B cell (primary cell): ENCODE measurements at regions not wholly inside any gene's neighbourhood (a gene's known extent, or its start where the extent isn't known, plus 50 kb on each side); places are given as distances from the start of the nearest gene placed in this dataset.

ENCODE experiments used
- EZH2 ChIP-seq: IDR thresholded peaks from 2 replicates; pipeline ENCODE4 v1.6.1; 2012; ENCODE audit warnings: borderline replicate concordance, low read depth, mild to moderate bottlenecking, moderate library complexity, low read length; ENCODE audit not compliant: insufficient read depth, poor library complexity, severe bottlenecking
- TF ChIP-seq, protein P1 (sequence below): fragments of 200-600 bp; IDR thresholded peaks from one replicate; pipeline ENCODE4 v1.8.0; 2022; ENCODE audit warnings: antibody characterized with exemption, mild to moderate bottlenecking

DNA sequence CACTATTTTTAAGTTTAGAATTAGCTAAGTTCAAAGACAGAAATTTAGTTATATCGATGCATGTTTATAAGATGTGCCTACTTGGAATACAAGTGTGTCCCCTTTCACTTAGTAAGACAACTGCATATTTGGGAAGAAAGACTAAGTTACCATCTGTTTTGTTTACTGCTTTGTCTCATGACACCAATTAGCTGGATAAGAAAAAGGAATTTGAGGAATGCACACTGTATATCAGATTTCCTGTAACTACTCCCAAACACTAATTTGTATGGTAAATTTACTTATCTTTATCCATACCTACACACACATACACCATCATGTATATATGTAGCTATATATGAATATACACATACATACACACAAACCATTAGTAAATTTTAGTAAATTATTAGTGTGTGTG, 1442.8 kb upstream of the IGFBP7 start:
- TF ChIP-seq, protein P1, sequence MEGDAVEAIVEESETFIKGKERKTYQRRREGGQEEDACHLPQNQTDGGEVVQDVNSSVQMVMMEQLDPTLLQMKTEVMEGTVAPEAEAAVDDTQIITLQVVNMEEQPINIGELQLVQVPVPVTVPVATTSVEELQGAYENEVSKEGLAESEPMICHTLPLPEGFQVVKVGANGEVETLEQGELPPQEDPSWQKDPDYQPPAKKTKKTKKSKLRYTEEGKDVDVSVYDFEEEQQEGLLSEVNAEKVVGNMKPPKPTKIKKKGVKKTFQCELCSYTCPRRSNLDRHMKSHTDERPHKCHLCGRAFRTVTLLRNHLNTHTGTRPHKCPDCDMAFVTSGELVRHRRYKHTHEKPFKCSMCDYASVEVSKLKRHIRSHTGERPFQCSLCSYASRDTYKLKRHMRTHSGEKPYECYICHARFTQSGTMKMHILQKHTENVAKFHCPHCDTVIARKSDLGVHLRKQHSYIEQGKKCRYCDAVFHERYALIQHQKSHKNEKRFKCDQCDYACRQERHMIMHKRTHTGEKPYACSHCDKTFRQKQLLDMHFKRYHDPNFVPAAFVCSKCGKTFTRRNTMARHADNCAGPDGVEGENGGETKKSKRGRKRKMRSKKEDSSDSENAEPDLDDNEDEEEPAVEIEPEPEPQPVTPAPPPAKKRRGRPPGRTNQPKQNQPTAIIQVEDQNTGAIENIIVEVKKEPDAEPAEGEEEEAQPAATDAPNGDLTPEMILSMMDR: no peak
- no peak for TF ChIP-seq EZH2
